ENCODE measurements at regions not wholly inside any gene's neighbourhood (a gene's known extent, or its start where the extent isn't known, plus 50 kb on each side); places are given as distances from the start of the nearest gene placed in this dataset.

DNA sequence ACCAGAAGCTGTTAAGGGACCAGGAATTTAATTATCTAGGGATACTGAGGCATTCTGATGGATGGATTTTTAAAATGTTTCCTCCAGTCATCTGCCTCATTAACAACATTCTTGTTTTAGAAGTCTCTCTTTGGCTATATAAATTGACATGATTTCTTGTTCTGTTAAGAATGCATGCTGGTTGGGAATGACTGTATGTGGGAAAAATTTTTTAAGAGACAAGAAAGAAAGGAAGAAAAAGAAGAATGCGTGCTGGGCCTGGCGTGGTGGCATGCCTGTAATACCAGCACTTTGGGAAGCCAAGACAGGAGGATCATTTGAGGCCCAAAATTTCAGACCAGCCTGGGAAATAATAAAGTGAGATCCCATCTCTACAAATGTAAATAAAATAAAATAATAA lies 203.6 kb downstream of the GJA1 start:
- H3K4me1 ChIP-seq (ENCODE audit: insufficient read depth, low read length): no peaks in the 10 kb centered on the region
- POLR2A ChIA-PET (ENCODE audit: unreplicated experiment): no interaction called here
- H3K4me3 ChIP-seq (ENCODE audit: low read length): no peak overlapping the region
- no peaks in the 10 kb centered on the region for H3F3A ChIP-seq (ENCODE audit: low read length, unreplicated experiment)
- no peak for ATAC-seq
- TF ChIP-seq, protein P1, sequence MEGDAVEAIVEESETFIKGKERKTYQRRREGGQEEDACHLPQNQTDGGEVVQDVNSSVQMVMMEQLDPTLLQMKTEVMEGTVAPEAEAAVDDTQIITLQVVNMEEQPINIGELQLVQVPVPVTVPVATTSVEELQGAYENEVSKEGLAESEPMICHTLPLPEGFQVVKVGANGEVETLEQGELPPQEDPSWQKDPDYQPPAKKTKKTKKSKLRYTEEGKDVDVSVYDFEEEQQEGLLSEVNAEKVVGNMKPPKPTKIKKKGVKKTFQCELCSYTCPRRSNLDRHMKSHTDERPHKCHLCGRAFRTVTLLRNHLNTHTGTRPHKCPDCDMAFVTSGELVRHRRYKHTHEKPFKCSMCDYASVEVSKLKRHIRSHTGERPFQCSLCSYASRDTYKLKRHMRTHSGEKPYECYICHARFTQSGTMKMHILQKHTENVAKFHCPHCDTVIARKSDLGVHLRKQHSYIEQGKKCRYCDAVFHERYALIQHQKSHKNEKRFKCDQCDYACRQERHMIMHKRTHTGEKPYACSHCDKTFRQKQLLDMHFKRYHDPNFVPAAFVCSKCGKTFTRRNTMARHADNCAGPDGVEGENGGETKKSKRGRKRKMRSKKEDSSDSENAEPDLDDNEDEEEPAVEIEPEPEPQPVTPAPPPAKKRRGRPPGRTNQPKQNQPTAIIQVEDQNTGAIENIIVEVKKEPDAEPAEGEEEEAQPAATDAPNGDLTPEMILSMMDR (conservative IDR thresholded peaks at IDR 0.05; ENCODE audit: low read depth, low read length): no peak
- TF ChIP-seq EZH2phosphoT487 (IDR thresholded peaks at IDR 0.05; ENCODE audit: borderline replicate concordance, low read length): no peak
- no peak for TF ChIP-seq EZH2 (IDR thresholded peaks at IDR 0.05; ENCODE audit: low read length, unreplicated experiment)
- no peaks in the 10 kb centered on the region for H4K20me1 ChIP-seq (ENCODE audit: low read length)
- intact Hi-C loops (cut with micrococcal nuclease): no loop called here
- H3K9me3 ChIP-seq (ENCODE audit: low read length): no peaks in the 10 kb centered on the region
- DNase-seq: no peak
- no TSS peak for BruUV-seq (replicated peaks)
- no peak overlapping the region for H3K27ac ChIP-seq (ENCODE audit: low read length)
- H3K4me2 ChIP-seq (ENCODE audit: low read length): no peak overlapping the region
- H3K36me3 ChIP-seq (ENCODE audit: low read depth, low read length): no peaks in the 10 kb centered on the region
- no peak overlapping the region for H3K9ac ChIP-seq (ENCODE audit: low read length)
- no peak overlapping the region for H2AFZ ChIP-seq (ENCODE audit: low read length)
- H3K9me2 ChIP-seq (replicated peaks; ENCODE audit: low read length): no peaks in the 10 kb centered on the region
- H3K27me3 ChIP-seq (ENCODE audit: low read length): no peaks in the 10 kb centered on the region
- H3K79me2 ChIP-seq (ENCODE audit: low read length): no peaks in the 10 kb centered on the region
- CTCF ChIA-PET: no interaction called here

- BruUV-seq (replicated peaks): no TSS peak
These were observed 205.7 kb downstream of the GJA1 start for GRCh38 chr6:121641158-121641557.

GRCh38 chr6:121645100-121645745 lies 209.8 kb downstream of the GJA1 start:
- H3K9ac ChIP-seq (ENCODE audit: low read length): no peak overlapping the region
- ChIA-PET POLR2A (ENCODE audit: unreplicated experiment) (no interaction called here), CTCF (no interaction called here)
- peaks cover 6% of the 10 kb centered on the region; the same call in 1 of the 2 replicates for H3K4me1 ChIP-seq (ENCODE audit: insufficient read depth, low read length)
- no peak overlapping the region for H2AFZ ChIP-seq (ENCODE audit: low read length)
- no TSS peak for BruUV-seq (replicated peaks)
- no peak for DNase-seq
- no peaks in the 10 kb centered on the region for H3K9me3 ChIP-seq (ENCODE audit: low read length)
- no peaks in the 10 kb centered on the region for H3K36me3 ChIP-seq (ENCODE audit: low read depth, low read length)
- H3K27ac ChIP-seq (ENCODE audit: low read length): no peak overlapping the region
- no peak overlapping the region for H3K4me2 ChIP-seq (ENCODE audit: low read length)
- no peaks in the 10 kb centered on the region for H3K79me2 ChIP-seq (ENCODE audit: low read length)
- intact Hi-C loops (cut with micrococcal nuclease): no loop called here
- H3K9me2 ChIP-seq (replicated peaks; ENCODE audit: low read length): no peaks in the 10 kb centered on the region
- no peak overlapping the region for H3K4me3 ChIP-seq (ENCODE audit: low read length)
- no peaks in the 10 kb centered on the region for H3K27me3 ChIP-seq (ENCODE audit: low read length)
- H4K20me1 ChIP-seq (ENCODE audit: low read length): no peaks in the 10 kb centered on the region
- ATAC-seq: no peak
- TF ChIP-seq, protein P1 (conservative IDR thresholded peaks at IDR 0.05; ENCODE audit: low read depth, low read length): no peak
- TF ChIP-seq EZH2 (IDR thresholded peaks at IDR 0.05; ENCODE audit: low read length, unreplicated experiment) (no peak), EZH2phosphoT487 (IDR thresholded peaks at IDR 0.05; ENCODE audit: borderline replicate concordance, low read length) (no peak)
- H3F3A ChIP-seq (ENCODE audit: low read length, unreplicated experiment): no peaks in the 10 kb centered on the region

More at GRCh38 chr6:121641158-121641557, 205.7 kb downstream of the GJA1 start:
- POLR2A ChIA-PET (ENCODE audit: unreplicated experiment): no interaction called here
- Histone ChIP-seq H4K20me1 (ENCODE audit: low read length) (no peaks in the 10 kb centered on the region), H3K4me1 (ENCODE audit: insufficient read depth, low read length) (no peaks in the 10 kb centered on the region), H3K9me3 (ENCODE audit: low read length) (no peaks in the 10 kb centered on the region), H3K27ac (ENCODE audit: low read length) (no peak overlapping the region), H3K4me2 (ENCODE audit: low read length) (no peak overlapping the region), H3K36me3 (ENCODE audit: low read depth, low read length) (no peaks in the 10 kb centered on the region), H3K79me2 (ENCODE audit: low read length) (no peaks in the 10 kb centered on the region), H3K9me2 (replicated peaks; ENCODE audit: low read length) (no peaks in the 10 kb centered on the region), H3K4me3 (ENCODE audit: low read length) (no peak overlapping the region), H2AFZ (ENCODE audit: low read length) (no peak overlapping the region), H3K27me3 (ENCODE audit: low read length) (no peaks in the 10 kb centered on the region), H3F3A (ENCODE audit: low read length, unreplicated experiment) (no peaks in the 10 kb centered on the region), H3K9ac (ENCODE audit: low read length) (no peak overlapping the region)
- CTCF ChIA-PET: no interaction called here
- intact Hi-C loops (cut with micrococcal nuclease): no loop called here
- TF ChIP-seq EZH2phosphoT487 (IDR thresholded peaks at IDR 0.05; ENCODE audit: borderline replicate concordance, low read length): no peak
- TF ChIP-seq, protein P1 (conservative IDR thresholded peaks at IDR 0.05; ENCODE audit: low read depth, low read length): no peak
- TF ChIP-seq EZH2 (IDR thresholded peaks at IDR 0.05; ENCODE audit: low read length, unreplicated experiment): no peak
- no peak for ATAC-seq
- no peak for DNase-seq

Data from PC-3 (cell line).